ENCODE measurements at regions not wholly inside any gene's neighbourhood (a gene's known extent, or its start where the extent isn't known, plus 50 kb on each side); places are given as distances from the start of the nearest gene placed in this dataset.

DNA sequence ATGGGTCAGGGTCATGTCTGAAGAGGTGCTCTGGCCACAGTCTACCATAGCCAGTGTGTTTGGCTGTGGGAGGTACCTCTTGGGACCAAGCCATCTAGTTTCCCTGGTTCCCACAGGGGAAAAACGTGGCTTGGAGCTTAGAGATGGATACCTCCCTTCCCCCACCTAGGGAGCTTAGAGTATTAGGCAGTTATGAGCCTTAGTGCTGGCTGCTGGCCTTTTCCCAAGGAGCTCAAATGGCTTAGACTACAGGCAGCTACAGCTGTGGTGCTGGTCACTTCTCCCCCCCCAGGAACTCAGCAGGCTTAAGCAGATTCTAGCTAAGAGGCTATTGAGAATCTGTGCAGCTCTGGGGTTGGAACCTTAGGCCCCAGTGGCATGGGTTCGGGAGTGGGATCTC is 591.2 kb downstream of the NSUN3 start:
- no peaks in the 10 kb centered on the region for H3K9me1 ChIP-seq (ENCODE audit: control insufficient read depth, extremely low read depth, insufficient read depth, low read length)
- no peak overlapping the region for H3K9ac ChIP-seq (ENCODE audit: control insufficient read depth, extremely low read depth, insufficient read depth, low read length)
- H3K4me1 ChIP-seq (ENCODE audit: control insufficient read depth, extremely low read depth, insufficient read depth, low read length): no peaks in the 10 kb centered on the region
- no peaks in the 10 kb centered on the region for H3K79me2 ChIP-seq (ENCODE audit: control insufficient read depth, insufficient read depth, low read length)
- TF ChIP-seq EZH2 (IDR thresholded peaks at IDR 0.05; ENCODE audit: low read length): no peak
- TF ChIP-seq, protein P1, sequence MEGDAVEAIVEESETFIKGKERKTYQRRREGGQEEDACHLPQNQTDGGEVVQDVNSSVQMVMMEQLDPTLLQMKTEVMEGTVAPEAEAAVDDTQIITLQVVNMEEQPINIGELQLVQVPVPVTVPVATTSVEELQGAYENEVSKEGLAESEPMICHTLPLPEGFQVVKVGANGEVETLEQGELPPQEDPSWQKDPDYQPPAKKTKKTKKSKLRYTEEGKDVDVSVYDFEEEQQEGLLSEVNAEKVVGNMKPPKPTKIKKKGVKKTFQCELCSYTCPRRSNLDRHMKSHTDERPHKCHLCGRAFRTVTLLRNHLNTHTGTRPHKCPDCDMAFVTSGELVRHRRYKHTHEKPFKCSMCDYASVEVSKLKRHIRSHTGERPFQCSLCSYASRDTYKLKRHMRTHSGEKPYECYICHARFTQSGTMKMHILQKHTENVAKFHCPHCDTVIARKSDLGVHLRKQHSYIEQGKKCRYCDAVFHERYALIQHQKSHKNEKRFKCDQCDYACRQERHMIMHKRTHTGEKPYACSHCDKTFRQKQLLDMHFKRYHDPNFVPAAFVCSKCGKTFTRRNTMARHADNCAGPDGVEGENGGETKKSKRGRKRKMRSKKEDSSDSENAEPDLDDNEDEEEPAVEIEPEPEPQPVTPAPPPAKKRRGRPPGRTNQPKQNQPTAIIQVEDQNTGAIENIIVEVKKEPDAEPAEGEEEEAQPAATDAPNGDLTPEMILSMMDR (optimal IDR thresholded peaks at IDR 0.05 in 1 of 3, IDR thresholded peaks at IDR 0.05 in 1 of 3, conservative IDR thresholded peaks at IDR 0.05 in 1 of 3; ENCODE audit: extremely low read depth in 1 of 3, insufficient read depth in 2 of 3, low read length in 3 of 3): no peak
- DNase-seq (ENCODE audit: low read depth, low spot score): no peak
- no peaks in the 10 kb centered on the region for H3K36me3 ChIP-seq (ENCODE audit: control insufficient read depth in 2 of 2, extremely low read depth in 1 of 2, insufficient read depth in 2 of 2, low read length in 2 of 2)
- dilution Hi-C loops (cut with MboI; ENCODE audit: extremely low pct_ligation_motif_present, low sequenced_read_pairs): no loop called here
- H3K27ac ChIP-seq (ENCODE audit: control insufficient read depth, insufficient read depth, low read length): no peak overlapping the region
- H3K9me3 ChIP-seq (ENCODE audit: control insufficient read depth, low read depth, low read length): no peaks in the 10 kb centered on the region
- H3K27me3 ChIP-seq (ENCODE audit: control insufficient read depth, extremely low read depth, insufficient read depth, low read length): no peaks in the 10 kb centered on the region
- no peaks in the 10 kb centered on the region for H4K20me1 ChIP-seq (ENCODE audit: control insufficient read depth, extremely low read depth, insufficient read depth, low read length)
- no peak overlapping the region for H2AFZ ChIP-seq (ENCODE audit: control insufficient read depth, low read length)
- no peak for FAIRE-seq
- no peak overlapping the region for H3K4me3 ChIP-seq (ENCODE audit: control insufficient read depth in 2 of 3, extremely low read depth in 1 of 3, insufficient read depth in 2 of 3, low read depth in 1 of 3, low read length in 3 of 3)
- no peak overlapping the region for H3K4me2 ChIP-seq (ENCODE audit: control insufficient read depth, extremely low read depth, insufficient read depth, low read depth, low read length)

GRCh38 chr3:94665922-94666321 is 603.1 kb downstream of the NSUN3 start:
- Histone ChIP-seq H3K27me3 (ENCODE audit: control insufficient read depth, extremely low read depth, insufficient read depth, low read length) (no peaks in the 10 kb centered on the region), H4K20me1 (ENCODE audit: control insufficient read depth, extremely low read depth, insufficient read depth, low read length) (no peaks in the 10 kb centered on the region), H3K79me2 (ENCODE audit: control insufficient read depth, insufficient read depth, low read length) (no peaks in the 10 kb centered on the region), H3K9me3 (ENCODE audit: control insufficient read depth, low read depth, low read length) (no peaks in the 10 kb centered on the region), H3K4me2 (ENCODE audit: control insufficient read depth, extremely low read depth, insufficient read depth, low read depth, low read length) (no peak overlapping the region), H2AFZ (ENCODE audit: control insufficient read depth, low read length) (no peak overlapping the region), H3K4me3 (ENCODE audit: control insufficient read depth in 2 of 3, extremely low read depth in 1 of 3, insufficient read depth in 2 of 3, low read depth in 1 of 3, low read length in 3 of 3) (no peak overlapping the region), H3K9ac (ENCODE audit: control insufficient read depth, extremely low read depth, insufficient read depth, low read length) (no peak overlapping the region), H3K9me1 (ENCODE audit: control insufficient read depth, extremely low read depth, insufficient read depth, low read length) (no peaks in the 10 kb centered on the region), H3K36me3 (ENCODE audit: control insufficient read depth in 2 of 2, extremely low read depth in 1 of 2, insufficient read depth in 2 of 2, low read length in 2 of 2) (no peaks in the 10 kb centered on the region), H3K27ac (ENCODE audit: control insufficient read depth, insufficient read depth, low read length) (no peak overlapping the region), H3K4me1 (ENCODE audit: control insufficient read depth, extremely low read depth, insufficient read depth, low read length) (no peaks in the 10 kb centered on the region)
- DNase-seq (ENCODE audit: low read depth, low spot score) (no peak), FAIRE-seq (no peak)
- no peak for TF ChIP-seq EZH2 (IDR thresholded peaks at IDR 0.05; ENCODE audit: low read length)
- TF ChIP-seq, protein P1 (optimal IDR thresholded peaks at IDR 0.05 in 1 of 3, IDR thresholded peaks at IDR 0.05 in 1 of 3, conservative IDR thresholded peaks at IDR 0.05 in 1 of 3; ENCODE audit: extremely low read depth in 1 of 3, insufficient read depth in 2 of 3, low read length in 3 of 3): no peak
- dilution Hi-C loops (cut with MboI; ENCODE audit: extremely low pct_ligation_motif_present, low sequenced_read_pairs): no loop called here

Measured in keratinocyte (primary cell).